ENCODE measurements at regions not wholly inside any gene's neighbourhood (a gene's known extent, or its start where the extent isn't known, plus 50 kb on each side); places are given as distances from the start of the nearest gene placed in this dataset.

DNA sequence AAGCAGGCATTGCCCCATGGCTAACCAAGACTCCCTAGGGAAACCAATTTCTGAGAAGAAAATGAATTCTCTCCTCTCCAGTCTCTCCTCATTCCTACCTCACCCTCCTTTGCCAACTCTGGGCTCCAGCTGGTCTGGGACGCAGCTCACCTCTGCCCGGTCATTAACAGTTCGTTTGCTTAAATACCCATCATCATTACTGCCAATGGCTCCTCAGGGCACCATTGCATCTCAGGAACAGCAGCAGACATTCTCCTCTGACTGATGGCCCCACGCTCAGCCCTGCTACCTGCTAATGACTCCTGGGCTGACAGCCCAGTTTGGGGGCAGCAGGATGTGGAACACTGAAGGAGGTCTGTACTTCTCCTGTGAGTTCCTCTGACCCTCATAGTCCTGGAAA, 462.0 kb downstream of the INSC start:
- Histone ChIP-seq H3K27me3 (no peaks in the 10 kb centered on the region), H3K4me1 (peaks cover 0 to 12% (median 4%) of the 10 kb centered on the region in 4 donors), H3K4me3 (no peak overlapping the region), H3K27ac (no peak overlapping the region), H3K9me3 (no peaks in the 10 kb centered on the region), H3K36me3 (no peaks in the 10 kb centered on the region)
- TF ChIP-seq, protein P1, sequence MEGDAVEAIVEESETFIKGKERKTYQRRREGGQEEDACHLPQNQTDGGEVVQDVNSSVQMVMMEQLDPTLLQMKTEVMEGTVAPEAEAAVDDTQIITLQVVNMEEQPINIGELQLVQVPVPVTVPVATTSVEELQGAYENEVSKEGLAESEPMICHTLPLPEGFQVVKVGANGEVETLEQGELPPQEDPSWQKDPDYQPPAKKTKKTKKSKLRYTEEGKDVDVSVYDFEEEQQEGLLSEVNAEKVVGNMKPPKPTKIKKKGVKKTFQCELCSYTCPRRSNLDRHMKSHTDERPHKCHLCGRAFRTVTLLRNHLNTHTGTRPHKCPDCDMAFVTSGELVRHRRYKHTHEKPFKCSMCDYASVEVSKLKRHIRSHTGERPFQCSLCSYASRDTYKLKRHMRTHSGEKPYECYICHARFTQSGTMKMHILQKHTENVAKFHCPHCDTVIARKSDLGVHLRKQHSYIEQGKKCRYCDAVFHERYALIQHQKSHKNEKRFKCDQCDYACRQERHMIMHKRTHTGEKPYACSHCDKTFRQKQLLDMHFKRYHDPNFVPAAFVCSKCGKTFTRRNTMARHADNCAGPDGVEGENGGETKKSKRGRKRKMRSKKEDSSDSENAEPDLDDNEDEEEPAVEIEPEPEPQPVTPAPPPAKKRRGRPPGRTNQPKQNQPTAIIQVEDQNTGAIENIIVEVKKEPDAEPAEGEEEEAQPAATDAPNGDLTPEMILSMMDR (IDR thresholded peaks at IDR 0.05), result no peak
- intact Hi-C loops (cut with DNase I), result no loop called here
- peak in 1 of 3 donors; percentile 19 for DNase-seq
- no peak for ATAC-seq
- WGBS (ENCODE audit: insufficient coverage, low coverage, low lambda C conversion rate, missing lambda C conversion rate), result 94% methylated on average over 3 of the region's 4 CpGs

DNA sequence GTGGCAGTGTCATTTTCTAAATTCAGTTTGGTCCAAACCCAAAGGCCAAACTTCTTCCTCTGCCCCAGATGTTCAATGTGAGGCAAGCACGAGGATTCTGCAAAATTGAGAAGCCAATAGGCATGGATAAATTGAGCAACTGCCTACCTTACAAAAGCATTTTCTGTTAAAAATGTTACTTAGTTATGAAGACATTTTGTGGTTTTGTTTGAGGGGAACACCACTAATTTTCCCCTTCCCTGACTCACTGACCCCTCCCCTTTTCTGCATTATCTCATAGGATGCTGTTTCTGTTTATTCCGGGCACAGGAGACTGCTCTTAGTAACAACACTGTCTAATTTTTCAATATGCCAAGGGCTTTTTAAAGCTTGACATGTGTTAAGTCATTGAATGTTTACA, 462.8 kb downstream of the INSC start:
- 30% methylated on average over 2 of the region's 2 CpGs for WGBS (ENCODE audit: insufficient coverage, low coverage, low lambda C conversion rate, missing lambda C conversion rate)
- ATAC-seq, result no peak

DNA sequence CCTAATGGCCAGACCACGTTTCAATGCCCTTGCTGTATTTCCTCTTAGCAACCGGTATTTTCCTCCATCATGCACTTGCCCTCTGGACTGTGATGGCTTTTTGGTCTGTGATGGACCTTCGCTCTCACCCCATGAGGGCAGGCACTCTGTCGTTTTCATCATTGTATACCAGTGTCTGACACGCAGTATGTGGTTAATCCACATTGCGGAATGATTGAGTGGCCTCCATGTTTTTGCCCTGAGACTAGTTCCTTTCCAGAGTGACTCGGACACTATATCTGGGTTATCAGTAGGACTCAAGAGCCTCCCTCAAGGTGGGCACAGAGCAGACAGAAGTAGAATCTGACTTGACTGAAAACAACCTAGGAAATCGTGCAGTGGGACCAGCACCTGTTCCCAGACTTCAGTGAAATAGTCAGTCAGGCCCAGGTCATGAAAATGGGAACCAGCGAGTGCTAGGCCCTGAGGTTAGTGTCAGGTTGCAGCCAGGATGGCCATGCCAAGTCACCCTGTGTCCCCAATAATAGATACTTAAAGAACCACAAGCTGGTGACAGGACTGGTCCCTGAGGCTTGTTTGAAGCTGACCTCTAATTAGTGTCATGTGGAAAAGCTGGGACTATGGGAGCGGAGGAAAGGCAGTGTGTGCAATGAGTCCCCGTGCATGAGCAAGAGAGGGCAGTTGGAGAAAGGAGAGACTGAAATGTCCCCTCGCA, 464.7 kb downstream of the INSC start:
- Histone ChIP-seq H3K4me1 (peaks cover 0 to 12% (median 4%) of the 10 kb centered on the region in 4 donors), H3K9me3 (no peaks in the 10 kb centered on the region), H3K27ac (peak overlapping the region in 1 of 3 donors; percentile 25), H3K27me3 (no peaks in the 10 kb centered on the region), H3K36me3 (no peaks in the 10 kb centered on the region), H3K4me3 (no peak overlapping the region)
- DNase-seq (no peak), ATAC-seq (no peak)
- intact Hi-C loops (cut with DNase I), result no loop called here
- WGBS (ENCODE audit: insufficient coverage, low coverage, low lambda C conversion rate, missing lambda C conversion rate), result 86% methylated on average over 9 of the region's 12 CpGs
- TF ChIP-seq, protein P1 (IDR thresholded peaks at IDR 0.05), result no peak
- no peak for TF ChIP-seq POLR2A (IDR thresholded peaks at IDR 0.05)

More for the DNA sequence above, 462.8 kb downstream of the INSC start:
- Histone ChIP-seq H3K36me3 (no peaks in the 10 kb centered on the region), H3K9me3 (no peaks in the 10 kb centered on the region), H3K4me1 (peaks cover 0 to 12% (median 4%) of the 10 kb centered on the region in 4 donors), H3K27ac (no peak overlapping the region), H3K4me3 (no peak overlapping the region), H3K27me3 (no peaks in the 10 kb centered on the region)
- TF ChIP-seq POLR2A (IDR thresholded peaks at IDR 0.05), result no peak
- TF ChIP-seq, protein P1 (IDR thresholded peaks at IDR 0.05), result no peak
- no peak for DNase-seq
- intact Hi-C loops (cut with DNase I), result no loop called here

DNA sequence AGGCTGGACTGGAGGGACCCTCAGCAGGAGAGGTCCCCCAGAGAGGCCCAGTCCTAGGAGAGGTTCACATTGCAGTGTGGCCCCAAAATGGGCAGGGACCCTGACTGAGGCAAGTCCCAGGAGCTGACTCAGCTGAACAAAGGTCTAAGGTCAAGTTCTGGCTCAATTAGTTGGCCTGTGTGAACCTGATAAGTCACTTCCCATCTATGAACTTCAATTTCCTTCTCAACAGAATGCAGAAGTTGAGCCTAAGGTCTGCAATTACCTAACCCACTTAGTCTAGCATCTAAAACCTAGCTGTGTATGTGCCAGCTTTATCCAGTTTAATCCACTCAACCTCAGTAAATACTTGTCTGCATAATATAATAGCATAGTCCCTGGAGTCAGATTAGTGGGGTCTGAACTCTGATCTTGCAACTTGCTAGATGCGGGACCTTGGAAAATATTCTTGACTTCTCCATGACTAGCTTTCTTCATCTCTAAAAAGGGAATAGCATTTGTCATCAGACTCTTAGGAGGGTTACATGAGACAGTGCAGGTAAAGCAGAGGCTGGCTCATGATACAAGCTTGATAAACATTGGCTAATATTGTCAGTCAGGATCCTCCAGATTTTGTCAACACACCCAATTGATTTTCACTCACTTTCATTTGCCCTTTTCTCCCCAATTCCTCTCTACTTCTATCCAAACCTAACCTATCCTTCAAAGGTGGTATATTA, 465.5 kb downstream of the INSC start:
- Histone ChIP-seq H3K4me3 (no peak overlapping the region), H3K27ac (peak overlapping the region in 2 of 3 donors; percentile 8 to 25), H3K36me3 (no peaks in the 10 kb centered on the region), H3K27me3 (no peaks in the 10 kb centered on the region), H3K4me1 (peaks cover 0 to 12% (median 4%) of the 10 kb centered on the region in 4 donors), H3K9me3 (no peaks in the 10 kb centered on the region)
- no peak for TF ChIP-seq POLR2A (IDR thresholded peaks at IDR 0.05)
- TF ChIP-seq, protein P1 (IDR thresholded peaks at IDR 0.05), result no peak
- 75% methylated on average over 1 of the region's 1 CpG for WGBS (ENCODE audit: insufficient coverage, low coverage, low lambda C conversion rate, missing lambda C conversion rate)
- ATAC-seq (peak; percentile 83 to 88 (median 85)), DNase-seq (no peak)
- intact Hi-C loops (cut with DNase I), result no loop called here

All from right lobe of liver (tissue), 6 donors.